K562 (cell line): ENCODE measurements at regions not wholly inside any gene's neighbourhood (a gene's known extent, or its start where the extent isn't known, plus 50 kb on each side); places are given as distances from the start of the nearest gene placed in this dataset.

ENCODE experiments used
- ATAC-seq: fragments of 200-7000 bp; cut with Tn5 transposase; 3 replicates; pipeline ENCODE4 v1.9.1; 2020; ENCODE audit warnings: moderate library complexity
- BruUV-seq: library from RNA; stranded (reverse); fragments of 400-500 nt; replicated peaks from 2 replicates; lab custom pipeline; 2021; lab: Mats Ljungman, UMichigan
- CTCF ChIA-PET: fragments of 300-600 bp; formaldehyde crosslinking; extraction: SDS; loops from one replicate; lab custom pipeline; 2021; ENCODE audit warnings: low intra/inter-chr PET ratio; lab: Yijun Ruan, JAX
- POLR2A ChIA-PET: fragments of 300-600, 350-650 bp; sonication (Branson Sonifier 250); formaldehyde crosslinking; extraction: SDS; loops from one replicate; lab custom pipeline; 2021; ENCODE audit warnings: antibody characterized with exemption, inconsistent platforms; lab: Yijun Ruan, JAX
- DNase-seq, 4 experiments: peaks; one replicate each; pipeline versions ENCODE4 v3.0.0 to v3.0.0-alpha.2; 2011 to 2018; ENCODE audit warnings: low spot score in 3 of 4, mixed read lengths in 3 of 4; ENCODE audit errors: extremely low read depth in 1 of 4
- FAIRE-seq: peaks from 2 replicates; lab custom pipeline; 2011; peaks lifted over from hg19 to GRCh38; lab: Jason Lieb, UNC
- H2AFZ ChIP-seq: 2 replicates; pipeline ENCODE4 v1.6.0; 2011; ENCODE audit warnings: low read depth, low read length, control low read depth, inconsistent platforms
- H3K27ac ChIP-seq: fragments of 200-600 bp; 3 replicates; pipeline ENCODE4 v1.8.0; 2011; ENCODE audit warnings: low read depth, mild to moderate bottlenecking, control low read depth, inconsistent platforms, low read length, moderate library complexity, mixed read lengths; ENCODE audit errors: extremely low read depth
- H3K27me3 ChIP-seq, 2 experiments: fragments of 300-600 bp in 1 of 2; 2 replicates in 1 of 2; 3 replicates in 1 of 2; pipeline versions ENCODE4 v1.6.0 to v1.8.0; 2011; ENCODE audit warnings: inconsistent platforms in 2 of 2, low read length in 2 of 2, mild to moderate bottlenecking in 1 of 2, mixed read lengths in 1 of 2, moderate library complexity in 1 of 2; ENCODE audit not compliant: control insufficient read depth in 2 of 2, insufficient read depth in 2 of 2
- H3K36me3 ChIP-seq: fragments of 300-600 bp; 3 replicates; pipeline ENCODE4 v1.8.0; 2011; ENCODE audit warnings: mild to moderate bottlenecking, low read length, inconsistent platforms; ENCODE audit not compliant: control insufficient read depth, insufficient read depth
- H3K4me1 ChIP-seq, 2 experiments: fragments of 200-600 bp in 1 of 2; replicated peaks in 1 of 2; 2 replicates in 1 of 2; 3 replicates in 1 of 2; pipeline versions ENCODE4 v1.5.1 to v1.8.0; 2011; ENCODE audit warnings: inconsistent platforms in 2 of 2, low read length in 2 of 2, mild to moderate bottlenecking in 1 of 2, mixed read lengths in 1 of 2, moderate library complexity in 1 of 2; ENCODE audit not compliant: control insufficient read depth in 2 of 2, insufficient read depth in 2 of 2
- H3K4me2 ChIP-seq: 2 replicates; pipeline ENCODE4 v1.6.1; 2011; ENCODE audit warnings: low read length, control low read depth, inconsistent platforms, mixed read lengths; ENCODE audit not compliant: insufficient read depth
- H3K4me3 ChIP-seq: fragments of 200-600 bp; sonication (generic), shearing (Covaris generic); 2 replicates; pipeline ENCODE4 v1.5.1; 2016; ENCODE audit warnings: control low read depth, inconsistent platforms
- H3K79me2 ChIP-seq: fragments of 200-600 bp; 3 replicates; pipeline ENCODE4 v1.8.0; 2011; ENCODE audit warnings: low read length, inconsistent platforms; ENCODE audit not compliant: control insufficient read depth, insufficient read depth
- H3K9ac ChIP-seq, 2 experiments: 2 replicates each; pipeline versions ENCODE4 v1.6.0 to v1.6.1; 2011; ENCODE audit warnings: low read depth in 2 of 2, low read length in 2 of 2, control low read depth in 1 of 2, inconsistent platforms in 1 of 2, mild to moderate bottlenecking in 1 of 2, mixed read lengths in 1 of 2; ENCODE audit not compliant: insufficient read depth in 1 of 2
- H3K9me1 ChIP-seq: one replicate; pipeline ENCODE4 v1.6.0; 2011; ENCODE audit warnings: inconsistent platforms, mild to moderate bottlenecking, low read length, moderate library complexity; ENCODE audit not compliant: control insufficient read depth, insufficient read depth
- H3K9me3 ChIP-seq: replicated peaks from 2 replicates; pipeline ENCODE4 v1.5.1; 2011; ENCODE audit warnings: low read depth, low read length, inconsistent platforms; ENCODE audit not compliant: control insufficient read depth, insufficient read depth
- H4K20me1 ChIP-seq: replicated peaks from 2 replicates; pipeline ENCODE4 v1.6.1; 2011; ENCODE audit warnings: low read length, inconsistent platforms, mixed read lengths; ENCODE audit not compliant: control insufficient read depth, insufficient read depth
- BDP1 ChIP-seq: IDR thresholded peaks from 3 replicates; pipeline ENCODE4 v1.6.1; 2011; ENCODE audit not compliant: insufficient read length, insufficient read depth
- SREBF1 ChIP-seq: fragments of 150-350 bp; IDR thresholded peaks from 2 replicates; pipeline ENCODE4 v1.6.1; 2014; ENCODE audit warnings: antibody characterized with exemption, low read depth, low read length, borderline replicate concordance
- ZNF316 ChIP-seq: fragments of 450-650 bp; IDR thresholded peaks from 2 replicates; pipeline ENCODE4 v1.6.1; 2016
- WGBS: fragments of 100-300 bp; shearing (Covaris generic); methylation state at CpG from one replicate; pipeline ENCODE4 v1.1.6; 2016; ENCODE audit warnings: low coverage, mixed read lengths; ENCODE audit not compliant: insufficient coverage; ENCODE audit errors: missing lambda C conversion rate; 5-methylcytosine and 5-hydroxymethylcytosine counted together
- in situ Hi-C: fragments of 300-500 bp; cut with MboI; formaldehyde crosslinking; loops from 4 replicates; pipeline ENCODE4 v1.15.0; 2018; ENCODE audit warnings: inconsistent platforms, mixed read lengths
- intact Hi-C: fragments of 100-400 bp; cut with micrococcal nuclease; formaldehyde crosslinking; loops from 2 replicates; pipeline ENCODE4 v1.14.2; 2022
- TF ChIP-seq, protein P1 (sequence below), 2 experiments: fragments of 450-650 bp in 1 of 2; sonication (generic) in 1 of 2; formaldehyde crosslinking; conservative IDR thresholded peaks; 2 replicates each; pipeline versions ENCODE4 v1.4.0 to v1.8.1; 2020 to 2022; ENCODE audit warnings: mild to moderate bottlenecking in 1 of 2, missing genetic modification reagents in 1 of 2

- Histone ChIP-seq H3K4me3 (no peak overlapping the region), H3K9me1 (no peaks in the 10 kb centered on the region), H3K9ac (no peak overlapping the region), H3K9me3 (no peaks in the 10 kb centered on the region), H3K4me2 (no peak overlapping the region), H3K79me2 (no peaks in the 10 kb centered on the region), H3K4me1 (no peaks in the 10 kb centered on the region), H2AFZ (no peak overlapping the region), H4K20me1 (no peaks in the 10 kb centered on the region), H3K27ac (no peak overlapping the region), H3K27me3 (no peaks in the 10 kb centered on the region), H3K36me3 (no peaks in the 10 kb centered on the region)
- intact Hi-C loops = no loop called here
- 4% methylated on average over 2 of the region's 3 CpGs for WGBS
- FAIRE-seq (no peak), ATAC-seq (no peak), DNase-seq (no peak)
- POLR2A ChIA-PET = no interaction called here
- BruUV-seq = no TSS peak
- TF ChIP-seq SREBF1 = no peak
- TF ChIP-seq, protein P1, sequence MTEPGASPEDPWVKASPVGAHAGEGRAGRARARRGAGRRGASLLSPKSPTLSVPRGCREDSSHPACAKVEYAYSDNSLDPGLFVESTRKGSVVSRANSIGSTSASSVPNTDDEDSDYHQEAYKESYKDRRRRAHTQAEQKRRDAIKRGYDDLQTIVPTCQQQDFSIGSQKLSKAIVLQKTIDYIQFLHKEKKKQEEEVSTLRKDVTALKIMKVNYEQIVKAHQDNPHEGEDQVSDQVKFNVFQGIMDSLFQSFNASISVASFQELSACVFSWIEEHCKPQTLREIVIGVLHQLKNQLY (CRISPR knock-in tag; conservative IDR thresholded peaks at IDR 0.05) = no peak
- in situ Hi-C loops = no loop called here
- CTCF ChIA-PET = no interaction called here
These were observed 1432.6 kb upstream of the TMEFF2 start for GRCh38 chr2:193627187-193627926.

GRCh38 chr2:193608451-193608850 is 1413.7 kb upstream of the TMEFF2 start:
- H3K4me1 ChIP-seq = no peaks in the 10 kb centered on the region
- H3K79me2 ChIP-seq = no peaks in the 10 kb centered on the region
- in situ Hi-C loops = no loop called here
- no peaks in the 10 kb centered on the region for H3K27me3 ChIP-seq
- intact Hi-C loops = no loop called here
- BruUV-seq = no TSS peak
- CTCF ChIA-PET = no interaction called here
- ATAC-seq = no peak
- no peak overlapping the region for H3K4me3 ChIP-seq
- FAIRE-seq = no peak
- no peak overlapping the region for H3K9ac ChIP-seq
- no peaks in the 10 kb centered on the region for H3K9me1 ChIP-seq
- no peaks in the 10 kb centered on the region for H3K36me3 ChIP-seq
- H4K20me1 ChIP-seq = no peaks in the 10 kb centered on the region
- DNase-seq = no peak
- TF ChIP-seq ZNF316 = 0 out of 2 replicates have a peak, but pooled peaks have one; percentile 2
- TF ChIP-seq BDP1 = no peak
- H3K9me3 ChIP-seq = no peaks in the 10 kb centered on the region
- no peak overlapping the region for H3K27ac ChIP-seq
- H3K4me2 ChIP-seq = no peak overlapping the region
- no peak overlapping the region for H2AFZ ChIP-seq
- POLR2A ChIA-PET = no interaction called here
